HepG2 (cell line): ENCODE measurements at regions not wholly inside any gene's neighbourhood (a gene's known extent, or its start where the extent isn't known, plus 50 kb on each side); places are given as distances from the start of the nearest gene placed in this dataset.

Experiments used
- ETV6 ChIP-seq: sonication (generic); formaldehyde crosslinking; conservative IDR thresholded peaks from 2 replicates; pipeline ENCODE4 v1.4.0; 2020; ENCODE audit warnings: missing genetic modification reagents
- FOXK1 ChIP-seq: sonication (generic); formaldehyde crosslinking; IDR thresholded peaks from 2 replicates; pipeline ENCODE4 v1.4.0; 2020; ENCODE audit warnings: low read depth, missing genetic modification reagents, borderline replicate concordance
- GABPA ChIP-seq, 2 experiments: IDR thresholded peaks; 2 replicates each; pipeline ENCODE4 v1.6.1; 2011 to 2016; ENCODE audit warnings: low read depth in 2 of 2, low read length in 1 of 2, missing biosample characterization in 1 of 2, missing genetic modification characterization in 1 of 2
- HMGXB3 ChIP-seq: sonication (generic); formaldehyde crosslinking; IDR thresholded peaks from 2 replicates; pipeline ENCODE4 v1.4.0; 2020; ENCODE audit warnings: missing genetic modification reagents, borderline replicate concordance
- HNRNPK ChIP-seq: fragments of 200-400 bp; formaldehyde crosslinking; IDR thresholded peaks from 2 replicates; pipeline ENCODE4 v1.6.1; 2018; ENCODE audit warnings: low read length, low read depth, moderate library complexity, mild to moderate bottlenecking; ENCODE audit not compliant: poor library complexity, severe bottlenecking
- ISX ChIP-seq: sonication (generic); formaldehyde crosslinking; conservative IDR thresholded peaks from 2 replicates; pipeline ENCODE4 v1.5.0; 2020; ENCODE audit warnings: missing genetic modification reagents
- MYC ChIP-seq: sonication (generic); formaldehyde crosslinking; IDR thresholded peaks from 2 replicates; pipeline ENCODE4 v1.9.0; 2021; ENCODE audit warnings: missing genetic modification reagents, borderline replicate concordance
- TBX3 ChIP-seq: fragments of 450-650 bp; IDR thresholded peaks from 2 replicates; pipeline ENCODE4 v1.6.1; 2017; ENCODE audit warnings: antibody characterized with exemption, mild to moderate bottlenecking, inconsistent platforms, borderline replicate concordance
- ZBTB39 ChIP-seq: sonication (generic); formaldehyde crosslinking; IDR thresholded peaks from 2 replicates; pipeline ENCODE4 v1.5.0; 2020; ENCODE audit warnings: missing genetic modification reagents
- ZKSCAN8 ChIP-seq: IDR thresholded peaks from 2 replicates; pipeline ENCODE4 v1.6.1; 2016; ENCODE audit warnings: borderline replicate concordance, missing genetic modification reagents, missing compliant biosample characterization
- ZNF574 ChIP-seq: sonication (generic); formaldehyde crosslinking; IDR thresholded peaks from 2 replicates; pipeline ENCODE4 v1.4.0; 2020; ENCODE audit warnings: missing genetic modification reagents
- ZNF740 ChIP-seq: sonication (generic); formaldehyde crosslinking; IDR thresholded peaks from 2 replicates; pipeline ENCODE4 v1.4.0; 2020; ENCODE audit warnings: missing genetic modification reagents
- ZNF816 ChIP-seq: sonication (generic); formaldehyde crosslinking; IDR thresholded peaks from 2 replicates; pipeline ENCODE4 v1.8.0; 2022; ENCODE audit warnings: missing genetic modification reagents, mild to moderate bottlenecking, borderline replicate concordance
- TF ChIP-seq, protein P1 (sequence below): sonication (generic); formaldehyde crosslinking; IDR thresholded peaks from 2 replicates; pipeline ENCODE4 v1.8.0; 2022; ENCODE audit warnings: mild to moderate bottlenecking, missing genetic modification reagents, borderline replicate concordance
- TF ChIP-seq, protein P2 (sequence below): IDR thresholded peaks from 2 replicates; pipeline ENCODE4 v1.6.1; 2016; ENCODE audit warnings: control low read depth

- no peak for TF ChIP-seq MYC (CRISPR knock-in tag)
- no peak for TF ChIP-seq ETV6 (CRISPR knock-in tag)
- no peak for TF ChIP-seq HMGXB3 (CRISPR knock-in tag)
- TF ChIP-seq FOXK1 (CRISPR knock-in tag): peak; percentile 41; the same call in 1 of the 2 replicates
- no peak for TF ChIP-seq GABPA (IDR thresholded peaks at IDR 0.05; ENCODE audit: low read depth, low read length)
- TF ChIP-seq GABPA (CRISPR knock-in tag; IDR thresholded peaks at IDR 0.05; ENCODE audit: low read depth): 0 out of 2 replicates have a peak, but pooled peaks have one; percentile 29
- peak; percentile 41; the same call in 1 of the 2 replicates for TF ChIP-seq ZBTB39
- TF ChIP-seq, protein P1, sequence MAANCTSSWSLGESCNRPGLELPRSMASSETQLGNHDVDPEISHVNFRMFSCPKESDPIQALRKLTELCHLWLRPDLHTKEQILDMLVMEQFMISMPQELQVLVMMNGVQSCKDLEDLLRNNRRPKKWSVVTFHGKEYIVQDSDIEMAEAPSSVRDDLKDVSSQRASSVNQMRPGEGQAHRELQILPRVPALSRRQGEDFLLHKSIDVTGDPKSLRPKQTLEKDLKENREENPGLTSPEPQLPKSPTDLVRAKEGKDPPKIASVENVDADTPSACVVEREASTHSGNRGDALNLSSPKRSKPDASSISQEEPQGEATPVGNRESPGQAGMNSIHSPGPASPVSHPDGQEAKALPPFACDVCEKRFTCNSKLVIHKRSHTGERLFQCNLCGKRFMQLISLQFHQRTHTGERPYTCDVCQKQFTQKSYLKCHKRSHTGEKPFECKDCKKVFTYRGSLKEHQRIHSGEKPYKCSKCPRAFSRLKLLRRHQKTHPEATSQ: no peak
- no peak for TF ChIP-seq TBX3
- TF ChIP-seq, protein P2, sequence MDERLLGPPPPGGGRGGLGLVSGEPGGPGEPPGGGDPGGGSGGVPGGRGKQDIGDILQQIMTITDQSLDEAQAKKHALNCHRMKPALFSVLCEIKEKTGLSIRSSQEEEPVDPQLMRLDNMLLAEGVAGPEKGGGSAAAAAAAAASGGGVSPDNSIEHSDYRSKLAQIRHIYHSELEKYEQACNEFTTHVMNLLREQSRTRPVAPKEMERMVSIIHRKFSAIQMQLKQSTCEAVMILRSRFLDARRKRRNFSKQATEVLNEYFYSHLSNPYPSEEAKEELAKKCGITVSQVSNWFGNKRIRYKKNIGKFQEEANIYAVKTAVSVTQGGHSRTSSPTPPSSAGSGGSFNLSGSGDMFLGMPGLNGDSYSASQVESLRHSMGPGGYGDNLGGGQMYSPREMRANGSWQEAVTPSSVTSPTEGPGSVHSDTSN: no peak
- no peak for TF ChIP-seq ZNF816
- TF ChIP-seq HNRNPK: no peak
- no peak for TF ChIP-seq ZNF574 (CRISPR knock-in tag)
- no peak for TF ChIP-seq ISX
- TF ChIP-seq ZKSCAN8 (CRISPR knock-in tag): peak; percentile 4; the same call in 1 of the 2 replicates
- TF ChIP-seq ZNF740 (CRISPR knock-in tag): no peak
Measured at GRCh38 chrX:109830704-109831206, 97.7 kb upstream of the ACSL4 start (continued).
